GM04503 (cell line): ENCODE measurements at regions not wholly inside any gene's neighbourhood (a gene's known extent, or its start where the extent isn't known, plus 50 kb on each side); places are given as distances from the start of the nearest gene placed in this dataset.

Experiments used
- DNase-seq: peaks from one replicate; pipeline ENCODE4 v3.0.0-alpha.2; 2012; ENCODE audit warnings: low read depth

GRCh38 chr2:145185696-145186095 is 665.8 kb upstream of the ZEB2 start:
- DNase-seq = no peak

DNA sequence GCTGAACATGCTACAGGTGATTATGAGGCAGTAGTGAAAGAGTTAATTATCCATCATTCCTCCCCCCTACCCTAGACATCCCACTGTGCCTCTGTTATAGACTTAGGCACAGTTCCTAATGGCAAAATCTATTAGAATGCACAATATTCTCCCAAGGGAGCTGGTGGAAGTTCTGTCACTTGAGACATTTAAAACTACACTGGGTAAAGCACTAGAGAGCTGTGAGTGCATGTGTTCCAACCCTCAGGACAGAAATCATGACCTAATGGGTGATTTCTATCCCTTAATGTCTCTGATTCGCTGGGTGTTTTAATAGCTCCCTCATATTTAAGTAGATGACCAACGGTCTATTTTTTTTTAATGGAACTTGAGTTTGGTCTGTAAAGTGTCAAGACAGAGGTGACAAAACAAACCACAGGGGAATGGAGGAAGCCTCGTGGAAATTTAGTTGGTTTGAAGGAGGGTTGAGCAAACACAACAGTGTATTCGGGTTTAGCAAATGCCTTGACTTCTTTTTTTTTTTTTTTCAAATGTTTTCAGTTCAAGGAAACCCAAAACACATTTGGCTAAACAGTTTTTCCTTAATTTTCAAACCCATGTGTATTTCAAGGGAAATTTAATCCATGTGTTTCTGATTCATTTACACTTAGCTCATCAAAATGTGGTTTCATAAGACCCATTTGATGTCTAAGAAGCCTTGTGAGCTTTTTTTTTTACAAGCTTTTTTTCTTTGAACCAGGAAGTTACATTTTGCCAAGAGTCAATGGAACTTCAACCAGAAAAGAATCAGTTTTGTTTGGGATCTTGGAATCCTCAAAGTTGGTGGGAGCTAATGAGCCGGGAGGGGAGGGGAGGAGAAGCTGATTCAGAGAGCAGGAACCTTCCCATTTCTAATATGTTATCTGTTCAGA is 665.1 kb upstream of the ZEB2 start:
- DNase-seq = peak; percentile 70

DNA sequence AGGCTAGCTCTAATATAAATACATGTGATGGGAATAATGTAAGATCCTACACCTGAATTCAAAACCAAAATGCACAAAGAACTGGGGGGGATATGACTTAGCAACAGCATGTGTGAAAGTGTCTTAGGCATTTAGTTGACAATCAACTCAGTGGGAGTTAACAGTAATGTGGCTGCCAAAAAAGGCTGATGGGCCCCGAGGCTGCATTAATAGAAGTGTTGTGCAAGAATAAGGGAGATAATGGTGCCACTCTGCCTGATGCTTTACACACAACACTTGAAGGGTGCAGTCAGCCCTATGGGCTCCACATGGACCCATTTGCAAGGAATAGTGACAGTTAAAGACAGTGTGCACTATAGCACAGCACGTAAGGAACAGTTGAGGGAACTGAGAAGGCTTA is 649.4 kb upstream of the ZEB2 start:
- no peak for DNase-seq

- DNase-seq = no peak
These were observed 648.2 kb upstream of the ZEB2 start for GRCh38 chr2:145168091-145168490.

GRCh38 chr2:145166731-145167302 is 646.9 kb upstream of the ZEB2 start:
- no peak for DNase-seq

GRCh38 chr2:145161656-145162055 is 641.7 kb upstream of the ZEB2 start:
- no peak for DNase-seq

GRCh38 chr2:145160855-145161254 is 640.9 kb upstream of the ZEB2 start:
- no peak for DNase-seq

DNA sequence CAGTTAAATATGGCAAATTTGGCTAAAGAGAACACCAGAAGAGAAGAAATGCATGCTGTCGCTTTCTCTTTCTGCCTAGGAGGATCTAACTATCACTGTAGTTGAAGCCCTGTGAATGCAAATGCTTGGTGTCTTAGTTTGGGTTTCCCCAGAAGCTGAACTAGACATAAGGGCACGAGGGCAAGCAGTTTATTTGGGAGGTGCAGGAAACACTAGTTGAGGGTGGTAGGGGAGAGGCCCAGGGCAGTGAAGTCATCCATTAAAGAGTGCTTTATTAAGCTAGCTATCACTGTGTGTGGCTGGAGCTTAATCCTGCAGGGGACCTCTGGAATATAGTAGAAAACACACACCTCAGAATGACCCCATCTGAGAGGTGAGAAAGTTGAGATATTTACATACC is 639.8 kb upstream of the ZEB2 start:
- no peak for DNase-seq

DNA sequence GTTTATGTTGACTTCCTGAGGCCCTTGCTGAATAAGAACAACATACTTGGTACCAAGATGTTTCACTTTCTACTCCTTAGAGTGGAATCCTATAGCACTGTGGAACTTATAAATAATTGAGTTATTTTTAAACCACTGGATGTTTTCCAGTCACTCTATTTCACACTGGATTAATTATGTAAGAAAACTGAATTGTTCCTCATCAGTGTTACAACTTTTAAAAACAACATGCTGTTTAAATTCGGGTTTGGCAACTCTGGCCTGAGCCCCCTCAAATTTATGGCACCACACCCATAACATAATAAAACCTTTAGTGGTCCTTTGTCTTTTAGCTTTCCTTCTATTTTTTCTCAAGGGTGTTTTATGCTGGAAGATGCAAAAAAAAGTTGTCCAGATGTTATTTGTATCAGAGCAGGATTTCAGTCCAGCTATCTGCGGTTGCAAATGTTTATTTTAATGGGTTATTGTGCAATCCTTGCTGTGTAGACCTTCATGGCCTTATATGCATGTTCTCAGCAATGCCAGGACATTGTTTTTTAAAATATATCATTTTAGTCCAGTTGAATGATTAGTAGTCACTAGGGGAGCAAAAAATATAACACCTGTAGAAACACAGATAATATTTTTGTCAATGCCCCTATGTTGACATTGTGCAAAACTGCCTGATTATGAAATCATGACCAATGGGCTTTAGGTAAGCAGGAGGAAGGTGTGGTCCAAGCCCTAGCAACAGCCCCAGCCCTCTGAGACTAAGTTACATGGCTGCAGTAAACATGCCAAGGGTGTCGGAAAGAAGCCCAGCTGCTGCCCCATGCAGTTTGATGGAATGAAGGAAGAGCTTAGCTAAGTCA is 638.0 kb upstream of the ZEB2 start:
- peak; percentile 81 for DNase-seq

DNA sequence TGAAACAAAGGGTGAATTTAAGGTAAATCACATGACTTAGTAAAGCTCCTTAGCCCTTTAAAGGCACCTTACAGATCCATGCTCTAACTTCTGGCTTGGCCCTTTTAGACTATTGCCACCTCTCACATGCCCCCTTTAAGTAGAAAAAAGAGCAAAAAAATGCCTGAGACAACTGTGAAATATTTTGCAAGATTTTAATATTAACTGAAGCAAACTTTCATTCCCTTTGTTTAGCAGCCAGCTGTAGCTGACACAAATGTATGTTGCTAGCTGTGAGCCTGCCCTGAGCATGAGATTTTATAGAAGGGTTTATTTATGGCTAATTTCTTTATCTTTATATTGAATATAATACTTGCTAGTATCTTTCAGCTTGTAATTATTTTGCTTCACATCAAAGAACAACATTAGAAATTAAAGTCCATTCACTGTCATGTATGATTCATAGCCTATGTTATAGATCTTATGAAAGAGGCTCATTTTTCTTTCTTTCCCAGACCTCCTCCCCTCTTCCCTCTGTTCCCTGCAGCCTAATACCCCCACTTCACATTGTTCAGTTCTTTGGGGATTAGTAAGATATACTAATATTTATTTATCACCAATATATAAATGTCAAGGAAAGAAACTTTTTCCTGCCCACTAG is 637.2 kb upstream of the ZEB2 start:
- no peak for DNase-seq

DNA sequence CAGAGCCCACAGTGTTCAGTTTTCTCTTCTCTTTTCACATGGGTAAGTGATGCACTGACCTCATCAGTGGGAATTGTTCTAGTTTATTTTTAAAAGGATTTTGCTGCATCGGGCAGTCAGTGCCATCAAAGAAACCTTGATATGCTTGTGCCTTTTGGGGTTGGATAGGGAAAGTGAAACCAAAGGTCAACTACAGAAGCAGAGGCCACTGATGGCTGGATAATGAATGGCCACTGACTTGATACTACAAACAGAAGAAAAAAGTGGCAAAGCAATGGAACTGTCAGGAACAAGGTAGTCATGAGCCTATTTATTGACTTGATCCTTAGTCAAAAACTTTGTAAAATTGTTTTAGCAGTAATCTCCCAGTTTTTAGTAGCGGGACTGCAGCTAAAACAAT is 636.3 kb upstream of the ZEB2 start:
- no peak for DNase-seq

DNA sequence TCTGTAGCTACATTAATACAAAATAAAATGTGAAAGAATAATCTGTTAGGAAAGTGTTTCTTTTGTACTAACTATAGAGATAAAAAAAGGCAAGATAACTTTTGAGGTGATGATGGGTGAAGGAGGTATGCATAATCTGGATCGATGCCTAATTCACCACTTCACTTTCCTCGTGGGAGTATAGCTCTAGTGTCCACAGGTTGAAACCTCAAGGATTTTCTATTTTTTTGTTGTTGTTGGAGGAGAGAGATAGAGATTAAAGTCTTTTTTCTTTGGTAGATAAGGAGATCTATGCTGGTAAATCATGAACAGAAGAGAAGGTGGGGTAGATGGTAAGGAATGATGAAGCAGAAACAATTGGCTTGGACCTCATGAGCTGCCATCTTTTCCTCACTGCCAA is 635.3 kb upstream of the ZEB2 start:
- no peak for DNase-seq

- no peak for DNase-seq
These were observed 634.8 kb upstream of the ZEB2 start for GRCh38 chr2:145154731-145155130.

DNA sequence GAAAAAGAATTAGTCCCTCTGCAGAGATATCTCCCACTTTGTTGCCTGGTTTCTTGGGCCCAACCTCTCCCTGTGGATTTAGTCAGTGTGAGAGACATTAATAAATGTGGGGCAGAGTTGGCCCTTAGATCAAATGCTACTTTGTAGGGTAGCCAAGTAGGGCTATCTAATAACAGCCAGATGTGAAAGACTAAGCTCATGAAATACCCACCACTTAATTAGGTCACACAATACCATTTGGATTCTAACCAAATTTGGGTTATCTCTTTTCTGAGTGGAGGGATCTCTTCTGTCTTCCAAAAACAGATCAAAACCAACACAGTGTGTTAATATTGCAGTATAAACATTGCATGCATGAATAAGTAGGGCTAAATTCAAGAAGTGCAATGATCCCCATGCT is 626.8 kb upstream of the ZEB2 start:
- no peak for DNase-seq

- DNase-seq = no peak
These were observed 624.3 kb upstream of the ZEB2 start for GRCh38 chr2:145144131-145144728.

- DNase-seq = no peak
These were observed 622.1 kb upstream of the ZEB2 start for GRCh38 chr2:145141981-145142380.

DNA sequence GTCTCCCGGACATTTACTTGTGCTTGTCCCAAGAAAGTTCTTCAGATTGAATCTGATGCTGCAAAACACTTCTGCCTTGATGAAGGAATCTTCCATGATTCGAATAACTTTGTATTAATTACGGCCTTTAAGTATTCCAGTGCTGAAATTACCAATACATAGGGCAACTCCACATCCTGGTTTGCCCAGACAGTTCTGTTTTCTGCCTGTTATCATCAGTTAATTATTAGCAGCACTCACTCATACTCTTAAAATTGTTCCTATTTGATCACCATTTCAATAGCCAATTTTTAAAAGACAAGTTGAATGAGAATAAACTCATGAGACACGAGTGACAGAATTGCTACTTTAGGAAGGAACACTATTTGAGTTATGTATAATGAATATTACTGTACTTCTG is 620.7 kb upstream of the ZEB2 start:
- no peak for DNase-seq

GRCh38 chr2:145138626-145139025 is 618.7 kb upstream of the ZEB2 start:
- DNase-seq = no peak

GRCh38 chr2:145137901-145138300 is 618.0 kb upstream of the ZEB2 start:
- DNase-seq = no peak

DNA sequence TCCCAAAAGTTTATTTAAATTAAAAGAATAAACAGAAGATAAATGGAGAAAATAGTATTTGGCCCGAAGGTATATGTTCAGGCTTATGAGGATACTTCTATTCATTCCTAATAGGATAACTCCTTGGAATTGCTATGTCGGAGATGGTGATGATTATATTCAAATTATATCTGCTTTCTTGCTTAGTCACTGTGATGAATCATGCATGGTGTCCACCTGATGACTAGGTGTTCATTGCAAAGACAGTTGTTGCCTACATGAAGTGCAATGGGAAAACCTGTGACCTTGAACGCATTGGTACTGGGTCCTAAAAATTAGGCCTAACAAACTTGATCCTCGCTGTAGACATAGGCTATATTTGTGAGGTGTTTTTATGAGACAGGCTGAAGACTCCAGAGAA is 617.3 kb upstream of the ZEB2 start:
- no peak for DNase-seq

GRCh38 chr2:145136702-145137101 is 616.8 kb upstream of the ZEB2 start:
- DNase-seq = no peak

DNA sequence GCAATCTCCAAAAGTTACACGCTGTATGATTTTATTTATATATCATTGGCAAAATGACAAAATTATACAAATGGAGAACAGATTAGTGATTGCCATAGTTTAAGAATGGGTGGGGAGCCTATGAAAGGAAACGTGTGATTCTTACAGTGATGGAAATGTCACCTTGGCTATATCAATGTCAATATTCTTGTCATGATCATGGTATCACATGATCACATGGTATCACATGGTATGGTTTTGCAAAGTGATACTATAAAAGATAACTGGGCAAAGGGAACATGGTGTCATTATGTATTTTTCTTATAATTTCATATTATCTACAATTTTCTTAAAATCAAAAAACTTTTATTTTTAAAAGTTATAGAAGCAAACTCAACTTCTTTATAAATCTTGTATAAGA is 606.2 kb upstream of the ZEB2 start:
- DNase-seq = no peak
